HepG2 (cell line): ENCODE measurements at regions not wholly inside any gene's neighbourhood (a gene's known extent, or its start where the extent isn't known, plus 50 kb on each side); places are given as distances from the start of the nearest gene placed in this dataset.

ENCODE experiments used
- CTCF ChIP-seq: sonication (generic); formaldehyde crosslinking; IDR thresholded peaks from 2 replicates; pipeline ENCODE4 v1.5.0; 2020; ENCODE audit warnings: mild to moderate bottlenecking, missing genetic modification reagents, moderate library complexity
- FOXK2 ChIP-seq: fragments of 450-650 bp; IDR thresholded peaks from 2 replicates; pipeline ENCODE4 v1.6.1; 2016
- HNF1A ChIP-seq, 2 experiments: sonication (generic) in 1 of 2; formaldehyde crosslinking in 1 of 2; IDR thresholded peaks; 2 replicates each; pipeline versions ENCODE4 v1.4.0 to v1.6.1; 2016 to 2020; ENCODE audit warnings: borderline replicate concordance in 1 of 2, low read depth in 1 of 2, mild to moderate bottlenecking in 1 of 2, missing genetic modification reagents in 1 of 2
- JUND ChIP-seq: sonication (generic); formaldehyde crosslinking; IDR thresholded peaks from 2 replicates; pipeline ENCODE4 v1.8.0; 2022; ENCODE audit warnings: mild to moderate bottlenecking, missing genetic modification reagents
- KLF15 ChIP-seq: sonication (generic); formaldehyde crosslinking; IDR thresholded peaks from 2 replicates; pipeline ENCODE4 v1.8.1; 2023; ENCODE audit warnings: borderline replicate concordance, mild to moderate bottlenecking, inconsistent platforms, missing genetic modification reagents, mixed read lengths
- NFKBIZ ChIP-seq: IDR thresholded peaks from 2 replicates; pipeline ENCODE4 v1.6.1; 2018; ENCODE audit warnings: missing genetic modification reagents, missing compliant biosample characterization
- PCBP1 ChIP-seq: fragments of 200-400 bp; formaldehyde crosslinking; IDR thresholded peaks from 2 replicates; pipeline ENCODE4 v1.6.1; 2017; ENCODE audit warnings: mild to moderate bottlenecking, low read depth, low read length, borderline replicate concordance
- PHF8 ChIP-seq: sonication (generic); formaldehyde crosslinking; IDR thresholded peaks from 2 replicates; pipeline ENCODE4 v1.5.0; 2020; ENCODE audit warnings: missing genetic modification reagents
- RNF2 ChIP-seq: fragments of 450-650 bp; conservative IDR thresholded peaks from 2 replicates; pipeline ENCODE4 v1.6.1; 2016; ENCODE audit warnings: low read depth
- WIZ ChIP-seq: sonication (generic); formaldehyde crosslinking; IDR thresholded peaks from 2 replicates; pipeline ENCODE4 v1.5.1; 2020; ENCODE audit warnings: mild to moderate bottlenecking, missing genetic modification reagents
- ZNF674 ChIP-seq: sonication (generic); formaldehyde crosslinking; IDR thresholded peaks from 2 replicates; pipeline ENCODE4 v1.5.0; 2020; ENCODE audit warnings: low read depth, mild to moderate bottlenecking, missing genetic modification reagents

GRCh38 chr3:59277201-59277600 lies 227.4 kb upstream of the CFAP20DC start:
- TF ChIP-seq KLF15 (CRISPR knock-in tag) (no peak), ZNF674 (CRISPR knock-in tag) (no peak), JUND (CRISPR knock-in tag) (no peak), PHF8 (CRISPR knock-in tag) (no peak), WIZ (CRISPR knock-in tag) (no peak), HNF1A (IDR thresholded peaks at IDR 0.05; ENCODE audit: low read depth) (no peak), HNF1A (CRISPR knock-in tag; IDR thresholded peaks at IDR 0.05; ENCODE audit: borderline replicate concordance) (no peak), FOXK2 (no peak), CTCF (CRISPR knock-in tag) (no peak), PCBP1 (no peak), RNF2 (no peak), NFKBIZ (CRISPR knock-in tag) (no peak)
